GM18909 (cell line): ENCODE measurements at regions not wholly inside any gene's neighbourhood (a gene's known extent, or its start where the extent isn't known, plus 50 kb on each side); places are given as distances from the start of the nearest gene placed in this dataset.

Experiments used
- ATAC-seq: cut with Tn5 transposase; IDR thresholded peaks from one replicate; pipeline ENCODE4 v1.9.1; 2021; ENCODE audit warnings: mild to moderate bottlenecking; ENCODE audit not compliant: unreplicated experiment, poor library complexity

DNA sequence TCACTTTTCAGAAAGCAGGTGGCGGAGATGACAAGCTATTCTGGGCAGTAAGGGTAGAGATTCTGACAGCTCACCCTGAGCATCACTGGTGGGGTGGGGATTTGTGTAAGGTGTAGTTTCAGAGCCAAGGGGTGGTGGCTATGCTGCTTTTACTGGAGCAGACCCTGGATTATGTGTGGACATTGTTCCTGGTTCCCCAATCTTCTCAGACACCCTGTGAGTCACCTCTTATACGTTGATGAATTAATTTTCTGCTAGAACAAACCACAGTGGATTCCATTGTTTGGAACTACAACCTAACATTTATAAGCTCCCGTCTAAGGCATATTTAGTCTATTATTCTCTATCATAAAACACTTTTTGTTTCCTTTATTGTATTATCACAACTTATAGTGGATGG lies 169.5 kb upstream of the COL8A1 start:
- ATAC-seq, result no peak

DNA sequence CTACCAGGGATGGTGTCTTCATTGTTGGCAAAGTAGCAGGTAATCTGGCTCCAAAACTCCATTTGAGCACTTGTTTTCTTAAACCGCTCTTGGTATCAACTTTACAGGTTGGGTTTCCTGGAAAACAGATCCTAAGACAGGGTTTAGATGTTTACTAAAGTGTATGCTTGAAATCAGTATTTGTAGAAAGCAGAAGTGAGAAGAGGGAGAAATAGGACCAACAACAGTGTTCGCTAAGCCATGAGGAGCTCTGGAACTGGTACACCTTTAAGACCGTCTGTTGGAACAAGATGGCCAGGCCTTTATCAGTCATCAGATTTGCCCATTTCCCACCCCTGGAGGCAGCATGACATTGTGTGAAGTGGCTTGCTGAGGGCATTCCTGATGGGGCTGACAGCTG lies 171.0 kb upstream of the COL8A1 start:
- no peak for ATAC-seq

- no peak for ATAC-seq
These were observed 172.1 kb upstream of the COL8A1 start for GRCh38 chr3:99466331-99466730.

GRCh38 chr3:99458013-99458412 lies 180.4 kb upstream of the COL8A1 start:
- ATAC-seq, result peak; percentile 41

GRCh38 chr3:99442599-99442998 lies 195.8 kb upstream of the COL8A1 start:
- ATAC-seq, result no peak

GRCh38 chr3:99439892-99440291 lies 198.5 kb upstream of the COL8A1 start:
- ATAC-seq, result no peak

- ATAC-seq, result no peak
These were observed 204.2 kb upstream of the COL8A1 start for GRCh38 chr3:99434190-99434589.

GRCh38 chr3:99430348-99431134 lies 207.9 kb upstream of the COL8A1 start:
- peak; percentile 67 for ATAC-seq

- no peak for ATAC-seq
These were observed 208.9 kb upstream of the COL8A1 start for GRCh38 chr3:99429502-99429901.

GRCh38 chr3:99425930-99426329 lies 212.5 kb upstream of the COL8A1 start:
- ATAC-seq, result no peak

- no peak for ATAC-seq
These were observed 219.3 kb upstream of the COL8A1 start for GRCh38 chr3:99419116-99419515.

GRCh38 chr3:99418709-99419108 lies 219.7 kb upstream of the COL8A1 start:
- ATAC-seq, result peak; percentile 80

- peak; percentile 81 for ATAC-seq
These were observed 220.2 kb upstream of the COL8A1 start for GRCh38 chr3:99418209-99418635.

DNA sequence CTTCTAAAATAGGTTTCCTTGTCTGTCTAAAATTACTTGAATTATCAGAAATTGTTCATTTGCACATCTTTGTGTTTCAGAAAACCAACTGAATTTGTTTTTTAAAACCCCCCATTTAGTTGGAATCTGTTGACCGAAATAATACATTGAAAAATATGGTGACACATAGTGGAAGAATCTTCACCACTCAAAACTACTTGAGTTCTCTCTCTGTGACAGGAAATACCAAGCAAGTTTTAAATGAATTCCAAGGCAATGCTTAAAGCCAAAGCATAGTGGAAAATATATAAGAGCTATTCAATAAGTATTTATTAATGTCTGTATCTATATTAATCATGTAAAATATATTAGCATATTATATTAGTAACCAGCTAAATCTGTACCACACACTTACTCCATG lies 224.9 kb upstream of the COL8A1 start:
- no peak for ATAC-seq

DNA sequence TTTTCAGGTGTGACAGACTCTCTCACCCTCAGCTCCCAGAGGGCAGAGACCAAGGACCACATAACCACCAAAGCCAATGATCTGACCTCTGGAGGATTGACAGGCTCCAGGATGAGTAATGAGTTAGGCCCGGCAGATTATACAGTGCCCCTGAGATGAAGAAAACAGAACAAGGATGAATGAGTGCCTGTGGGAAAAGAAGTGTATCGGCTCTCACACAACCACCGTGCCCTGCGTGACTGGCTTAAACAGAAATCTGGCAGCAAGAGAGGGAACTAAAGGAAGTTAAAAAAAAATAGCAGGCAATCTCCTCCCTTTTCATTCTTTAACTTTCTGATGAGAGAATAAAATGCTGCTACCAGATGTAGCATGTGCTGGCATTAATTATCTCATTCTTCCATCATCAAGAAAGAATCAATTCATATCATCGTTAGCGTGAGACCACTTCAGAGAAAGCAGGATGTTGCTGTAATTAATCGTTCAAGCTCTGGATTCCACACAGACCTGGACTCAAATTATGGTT lies 227.5 kb upstream of the COL8A1 start:
- peak; percentile 81 for ATAC-seq

DNA sequence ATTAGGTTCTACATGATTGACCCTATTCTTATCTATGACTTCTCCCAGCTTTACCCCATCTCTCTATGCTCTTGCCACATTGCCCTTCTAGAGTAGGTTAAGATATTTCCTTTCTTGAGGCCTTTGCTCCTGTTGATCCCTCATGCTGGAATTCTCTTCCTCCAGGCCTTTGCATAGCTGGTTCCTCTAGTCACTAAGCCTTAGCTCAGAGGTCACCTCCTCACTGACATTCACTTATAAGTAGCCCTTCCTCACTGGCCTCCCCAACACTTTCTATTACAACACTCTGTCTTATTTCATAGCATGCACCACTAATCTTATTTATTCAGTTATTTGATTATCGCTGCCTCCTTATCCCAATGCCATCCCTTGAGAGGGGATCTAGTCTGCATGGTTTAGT lies 228.4 kb upstream of the COL8A1 start:
- ATAC-seq, result peak; percentile 6

DNA sequence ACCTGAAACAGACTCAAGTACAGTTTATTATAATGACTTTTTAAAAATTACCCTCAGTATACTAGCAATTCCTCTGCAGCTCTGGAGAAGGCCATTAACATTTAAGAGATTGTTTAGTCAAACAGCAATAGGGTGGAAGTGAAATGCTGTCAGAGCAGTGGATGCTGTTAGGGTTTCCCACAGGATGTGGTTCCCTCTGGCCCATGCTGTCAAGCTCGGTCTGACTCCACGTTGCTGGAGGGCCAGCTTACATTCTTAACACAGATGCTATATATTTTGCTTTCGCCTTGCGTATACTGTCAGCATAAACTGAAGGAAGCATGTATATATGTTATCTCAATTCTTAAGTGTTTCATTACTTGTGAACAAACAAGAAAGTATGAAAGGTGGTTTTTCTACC lies 231.1 kb upstream of the COL8A1 start:
- ATAC-seq, result peak; percentile 65

DNA sequence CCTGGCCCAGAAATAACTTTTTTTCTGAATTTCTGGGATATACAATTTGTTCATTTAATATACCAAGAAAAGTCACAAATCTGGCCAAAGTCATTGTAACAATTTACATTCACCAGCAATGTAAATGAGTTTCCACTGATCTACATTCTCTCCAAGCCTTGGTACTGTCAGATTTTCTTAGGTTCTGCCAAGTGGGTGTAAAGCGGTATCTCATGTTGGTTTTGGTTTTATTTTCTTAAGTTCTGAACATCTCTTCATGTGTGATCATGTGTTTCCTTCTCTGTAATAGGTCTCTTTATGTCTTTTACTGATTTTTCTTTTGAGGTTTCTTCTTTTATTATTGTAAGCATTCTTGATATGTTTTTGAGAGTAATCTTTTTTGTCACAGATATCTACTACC lies 235.6 kb upstream of the COL8A1 start:
- no peak for ATAC-seq

DNA sequence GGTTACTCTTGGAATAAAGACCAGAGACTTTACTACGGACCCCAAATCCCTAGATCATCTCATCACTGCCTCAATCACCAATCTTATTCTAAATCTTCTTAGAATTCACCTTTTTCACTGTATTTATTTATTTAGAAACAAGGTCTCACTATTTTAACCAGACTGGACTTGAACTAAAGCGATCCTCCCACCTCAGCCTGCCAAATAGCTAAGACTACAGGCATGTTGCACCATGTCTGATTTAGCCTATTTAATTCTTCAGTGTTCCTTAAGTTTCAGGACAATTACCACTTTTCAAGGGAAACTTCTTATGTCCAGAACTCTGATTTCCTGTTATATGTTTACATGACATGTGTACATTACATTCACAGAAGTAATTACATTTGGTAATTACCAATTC lies 238.0 kb upstream of the COL8A1 start:
- ATAC-seq, result no peak

GRCh38 chr3:99396651-99397275 lies 241.6 kb upstream of the COL8A1 start:
- ATAC-seq, result no peak

DNA sequence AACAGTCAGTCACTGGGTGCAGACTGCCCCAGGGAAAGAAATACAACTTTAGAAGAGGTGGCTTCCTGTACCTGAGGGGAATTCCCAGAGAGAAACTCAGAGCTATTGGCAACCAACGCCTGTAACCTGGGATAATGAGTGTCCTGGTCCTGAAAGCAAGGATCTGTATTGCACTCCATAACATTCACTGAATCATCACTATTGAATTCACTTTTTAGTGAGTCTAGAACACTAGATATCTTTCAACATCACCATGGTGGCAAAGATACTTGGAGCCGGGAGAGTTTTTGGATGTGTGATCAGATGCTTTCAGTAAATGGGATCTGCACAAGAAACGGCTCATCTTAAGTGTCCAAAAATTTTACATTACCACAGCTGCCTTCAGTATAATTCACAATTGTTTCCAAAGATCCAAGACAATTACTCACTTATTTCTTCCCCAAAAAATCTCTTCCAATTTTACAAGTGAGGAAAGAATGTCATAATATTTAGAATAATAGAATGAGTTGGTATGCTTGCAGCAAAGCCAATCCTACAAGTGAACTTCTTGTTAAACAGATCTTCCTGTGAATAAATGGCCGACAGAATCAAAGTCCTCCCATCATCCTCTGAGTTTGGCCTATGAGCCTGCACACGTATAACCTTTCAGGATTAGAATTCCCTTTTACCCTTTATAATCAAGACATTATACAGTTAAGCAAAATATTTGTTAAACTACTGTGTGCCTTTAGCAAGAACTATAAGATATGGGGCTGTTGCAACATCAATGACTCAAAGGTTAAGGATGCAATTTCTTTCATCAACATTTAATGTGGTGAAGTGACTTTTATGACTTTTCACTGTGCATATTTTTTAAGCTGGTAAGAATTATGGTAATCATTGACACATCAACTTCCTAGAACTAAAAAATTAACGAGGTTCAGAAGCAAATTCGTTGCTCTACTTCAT lies 243.3 kb upstream of the COL8A1 start:
- ATAC-seq, result no peak
